ENCODE measurements at regions not wholly inside any gene's neighbourhood (a gene's known extent, or its start where the extent isn't known, plus 50 kb on each side); places are given as distances from the start of the nearest gene placed in this dataset.

- TF ChIP-seq, protein P1, sequence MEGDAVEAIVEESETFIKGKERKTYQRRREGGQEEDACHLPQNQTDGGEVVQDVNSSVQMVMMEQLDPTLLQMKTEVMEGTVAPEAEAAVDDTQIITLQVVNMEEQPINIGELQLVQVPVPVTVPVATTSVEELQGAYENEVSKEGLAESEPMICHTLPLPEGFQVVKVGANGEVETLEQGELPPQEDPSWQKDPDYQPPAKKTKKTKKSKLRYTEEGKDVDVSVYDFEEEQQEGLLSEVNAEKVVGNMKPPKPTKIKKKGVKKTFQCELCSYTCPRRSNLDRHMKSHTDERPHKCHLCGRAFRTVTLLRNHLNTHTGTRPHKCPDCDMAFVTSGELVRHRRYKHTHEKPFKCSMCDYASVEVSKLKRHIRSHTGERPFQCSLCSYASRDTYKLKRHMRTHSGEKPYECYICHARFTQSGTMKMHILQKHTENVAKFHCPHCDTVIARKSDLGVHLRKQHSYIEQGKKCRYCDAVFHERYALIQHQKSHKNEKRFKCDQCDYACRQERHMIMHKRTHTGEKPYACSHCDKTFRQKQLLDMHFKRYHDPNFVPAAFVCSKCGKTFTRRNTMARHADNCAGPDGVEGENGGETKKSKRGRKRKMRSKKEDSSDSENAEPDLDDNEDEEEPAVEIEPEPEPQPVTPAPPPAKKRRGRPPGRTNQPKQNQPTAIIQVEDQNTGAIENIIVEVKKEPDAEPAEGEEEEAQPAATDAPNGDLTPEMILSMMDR (IDR thresholded peaks at IDR 0.05), result no peak
- TF ChIP-seq KAT7 (CRISPR knock-in tag; IDR thresholded peaks at IDR 0.05; ENCODE audit: borderline replicate concordance) (no peak), TCF7 (CRISPR knock-in tag; IDR thresholded peaks at IDR 0.05; ENCODE audit: low read depth) (no peak), TP53 (CRISPR knock-in tag; IDR thresholded peaks at IDR 0.05) (no peak), TEAD4 (CRISPR knock-in tag; IDR thresholded peaks at IDR 0.05) (no peak), SP1 (CRISPR knock-in tag; conservative IDR thresholded peaks at IDR 0.05) (no peak), ATF2 (CRISPR knock-in tag; IDR thresholded peaks at IDR 0.05; ENCODE audit: borderline replicate concordance, low read depth) (no peak), ETV6 (CRISPR knock-in tag; IDR thresholded peaks at IDR 0.05) (no peak), PRDM15 (CRISPR knock-in tag; IDR thresholded peaks at IDR 0.05) (no peak), NR3C1 (CRISPR knock-in tag; conservative IDR thresholded peaks at IDR 0.05; ENCODE audit: low read depth) (no peak), ATF1 (CRISPR knock-in tag; IDR thresholded peaks at IDR 0.05) (no peak)
- TF ChIP-seq, protein P2, sequence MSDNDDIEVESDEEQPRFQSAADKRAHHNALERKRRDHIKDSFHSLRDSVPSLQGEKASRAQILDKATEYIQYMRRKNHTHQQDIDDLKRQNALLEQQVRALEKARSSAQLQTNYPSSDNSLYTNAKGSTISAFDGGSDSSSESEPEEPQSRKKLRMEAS (CRISPR knock-in tag; IDR thresholded peaks at IDR 0.05), result no peak
Observed at GRCh38 chr16:9443864-9444263, 352.4 kb downstream of the HAPSTR1 start.

Data from WTC11 (cell line).